GM12878 (cell line): ENCODE measurements at regions not wholly inside any gene's neighbourhood (a gene's known extent, or its start where the extent isn't known, plus 50 kb on each side); places are given as distances from the start of the nearest gene placed in this dataset.

Source experiments
- CEBPB ChIP-seq, 2 experiments: fragments of 150-350 bp in 1 of 2; IDR thresholded peaks; 2 replicates each; pipeline ENCODE4 v1.6.1; 2012 to 2014; ENCODE audit warnings: low read depth in 2 of 2, low read length in 2 of 2, borderline replicate concordance in 1 of 2, inconsistent platforms in 1 of 2
- CREB1 ChIP-seq: IDR thresholded peaks from 2 replicates; pipeline ENCODE4 v1.6.1; 2012; ENCODE audit warnings: low read depth, mild to moderate bottlenecking, inconsistent platforms
- EP300 ChIP-seq, 2 experiments: fragments of 150-350 bp in 1 of 2; IDR thresholded peaks; 2 replicates each; pipeline ENCODE4 v1.6.1; 2011 to 2012; ENCODE audit warnings: low read depth in 2 of 2, low read length in 2 of 2, borderline replicate concordance in 1 of 2, improper control_type of control experiment in 1 of 2, inconsistent platforms in 1 of 2; ENCODE audit not compliant: control insufficient read depth in 1 of 2
- EZH2 ChIP-seq: IDR thresholded peaks from 2 replicates; pipeline ENCODE4 v1.6.1; 2012; ENCODE audit warnings: low read depth, mild to moderate bottlenecking, control low read depth, inconsistent platforms, low read length, borderline replicate concordance; ENCODE audit not compliant: control insufficient read depth
- JUND ChIP-seq: IDR thresholded peaks from 2 replicates; pipeline ENCODE4 v1.6.1; 2012; ENCODE audit warnings: low read depth, mild to moderate bottlenecking, low read length, improper control_type of control experiment, moderate library complexity
- KAT2A ChIP-seq: conservative IDR thresholded peaks from 2 replicates; pipeline ENCODE4 v1.6.1; 2011; ENCODE audit warnings: low read depth, low read length; ENCODE audit not compliant: control insufficient read depth
- POLR2A ChIP-seq: IDR thresholded peaks from 2 replicates; pipeline ENCODE4 v1.6.1; 2011; ENCODE audit warnings: low read depth, mild to moderate bottlenecking, low read length
- SMC3 ChIP-seq: IDR thresholded peaks from 2 replicates; pipeline ENCODE4 v1.6.1; 2011; ENCODE audit warnings: low read length, improper control_type of control experiment, borderline replicate concordance
- TARDBP ChIP-seq: IDR thresholded peaks from 2 replicates; pipeline ENCODE4 v1.6.1; 2016; ENCODE audit warnings: borderline replicate concordance
- ZNF207 ChIP-seq: fragments of 450-650 bp; IDR thresholded peaks from 2 replicates; pipeline ENCODE4 v1.6.1; 2014; ENCODE audit warnings: antibody characterized with exemption, mild to moderate bottlenecking, borderline replicate concordance
- ZNF274 ChIP-seq: IDR thresholded peaks from one replicate; pipeline ENCODE4 v1.8.0; 2011; ENCODE audit not compliant: insufficient read length, insufficient read depth
- TF ChIP-seq, protein P1 (sequence below), 3 experiments: IDR thresholded peaks in 2 of 3; conservative IDR thresholded peaks in 1 of 3; 2 replicates each; pipeline ENCODE4 v1.5.1; 2011; ENCODE audit warnings: low read depth in 3 of 3, low read length in 3 of 3, mild to moderate bottlenecking in 3 of 3, control low read depth in 2 of 3, moderate library complexity in 2 of 3, inconsistent platforms in 1 of 3, mixed read lengths in 1 of 3; ENCODE audit not compliant: control insufficient read depth in 2 of 3, insufficient read depth in 1 of 3; ENCODE audit errors: extremely low read depth in 1 of 3
- TF ChIP-seq, protein P2 (sequence below): IDR thresholded peaks from 2 replicates; pipeline ENCODE4 v1.6.1; 2011; ENCODE audit warnings: borderline replicate concordance, low read depth, mild to moderate bottlenecking, moderate library complexity, mixed read lengths, low read length; ENCODE audit not compliant: insufficient read depth; ENCODE audit errors: extremely low read length
- TF ChIP-seq, protein P3 (sequence below): fragments of 450-650 bp; IDR thresholded peaks from 2 replicates; pipeline ENCODE4 v1.6.1; 2017; ENCODE audit warnings: mild to moderate bottlenecking, low read depth, inconsistent platforms; ENCODE audit not compliant: poor library complexity, severe bottlenecking

DNA sequence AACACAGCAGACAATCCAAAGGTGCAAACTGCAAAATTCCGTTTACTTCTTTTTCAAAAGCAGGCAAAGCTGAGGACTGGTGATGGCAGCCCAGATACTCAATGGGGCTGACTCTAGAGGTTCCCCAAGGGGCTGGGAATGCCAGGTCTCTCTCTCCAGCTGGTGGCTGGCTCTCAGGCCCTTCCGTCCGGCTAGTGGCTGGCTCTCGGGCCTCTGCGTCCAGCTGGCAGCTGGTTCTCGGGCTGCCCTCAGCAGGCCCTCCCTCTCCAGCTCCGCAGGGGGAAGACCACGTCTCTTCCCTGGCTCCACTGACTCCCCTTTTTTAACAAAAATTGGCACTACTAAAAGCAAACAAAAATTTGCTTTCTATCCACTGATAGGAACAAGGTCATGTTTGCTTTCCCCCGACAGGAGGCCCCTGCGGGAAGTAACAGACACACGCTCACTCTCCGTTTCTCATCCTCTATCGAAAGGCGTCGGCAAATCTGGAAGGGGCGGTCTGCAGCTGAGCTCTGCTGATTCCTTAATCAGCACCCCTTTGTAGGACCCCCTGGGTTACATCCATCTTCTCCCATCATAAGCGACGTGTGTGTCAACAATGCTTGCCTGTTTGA lies 381.4 kb downstream of the BRD1 start:
- TF ChIP-seq, protein P1, sequence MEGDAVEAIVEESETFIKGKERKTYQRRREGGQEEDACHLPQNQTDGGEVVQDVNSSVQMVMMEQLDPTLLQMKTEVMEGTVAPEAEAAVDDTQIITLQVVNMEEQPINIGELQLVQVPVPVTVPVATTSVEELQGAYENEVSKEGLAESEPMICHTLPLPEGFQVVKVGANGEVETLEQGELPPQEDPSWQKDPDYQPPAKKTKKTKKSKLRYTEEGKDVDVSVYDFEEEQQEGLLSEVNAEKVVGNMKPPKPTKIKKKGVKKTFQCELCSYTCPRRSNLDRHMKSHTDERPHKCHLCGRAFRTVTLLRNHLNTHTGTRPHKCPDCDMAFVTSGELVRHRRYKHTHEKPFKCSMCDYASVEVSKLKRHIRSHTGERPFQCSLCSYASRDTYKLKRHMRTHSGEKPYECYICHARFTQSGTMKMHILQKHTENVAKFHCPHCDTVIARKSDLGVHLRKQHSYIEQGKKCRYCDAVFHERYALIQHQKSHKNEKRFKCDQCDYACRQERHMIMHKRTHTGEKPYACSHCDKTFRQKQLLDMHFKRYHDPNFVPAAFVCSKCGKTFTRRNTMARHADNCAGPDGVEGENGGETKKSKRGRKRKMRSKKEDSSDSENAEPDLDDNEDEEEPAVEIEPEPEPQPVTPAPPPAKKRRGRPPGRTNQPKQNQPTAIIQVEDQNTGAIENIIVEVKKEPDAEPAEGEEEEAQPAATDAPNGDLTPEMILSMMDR (IDR thresholded peaks at IDR 0.05 in 2 of 3, conservative IDR thresholded peaks at IDR 0.05 in 1 of 3; ENCODE audit: control insufficient read depth in 2 of 3, extremely low read depth in 1 of 3, insufficient read depth in 1 of 3, low read depth in 3 of 3, low read length in 3 of 3), result no peak
- TF ChIP-seq JUND (no peak), SMC3 (no peak), ZNF274 (no peak), CREB1 (no peak), ZNF207 (no peak), KAT2A (no peak), EZH2 (no peak), POLR2A (no peak), TARDBP (no peak), EP300 (IDR thresholded peaks at IDR 0.05; ENCODE audit: borderline replicate concordance in 1 of 2, control insufficient read depth in 1 of 2, low read depth in 2 of 2, low read length in 2 of 2) (no peak), CEBPB (IDR thresholded peaks at IDR 0.05; ENCODE audit: borderline replicate concordance in 1 of 2, low read depth in 2 of 2, low read length in 2 of 2) (no peak)
- TF ChIP-seq, protein P2, sequence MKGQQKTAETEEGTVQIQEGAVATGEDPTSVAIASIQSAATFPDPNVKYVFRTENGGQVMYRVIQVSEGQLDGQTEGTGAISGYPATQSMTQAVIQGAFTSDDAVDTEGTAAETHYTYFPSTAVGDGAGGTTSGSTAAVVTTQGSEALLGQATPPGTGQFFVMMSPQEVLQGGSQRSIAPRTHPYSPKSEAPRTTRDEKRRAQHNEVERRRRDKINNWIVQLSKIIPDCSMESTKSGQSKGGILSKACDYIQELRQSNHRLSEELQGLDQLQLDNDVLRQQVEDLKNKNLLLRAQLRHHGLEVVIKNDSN, result no peak
- TF ChIP-seq, protein P3, sequence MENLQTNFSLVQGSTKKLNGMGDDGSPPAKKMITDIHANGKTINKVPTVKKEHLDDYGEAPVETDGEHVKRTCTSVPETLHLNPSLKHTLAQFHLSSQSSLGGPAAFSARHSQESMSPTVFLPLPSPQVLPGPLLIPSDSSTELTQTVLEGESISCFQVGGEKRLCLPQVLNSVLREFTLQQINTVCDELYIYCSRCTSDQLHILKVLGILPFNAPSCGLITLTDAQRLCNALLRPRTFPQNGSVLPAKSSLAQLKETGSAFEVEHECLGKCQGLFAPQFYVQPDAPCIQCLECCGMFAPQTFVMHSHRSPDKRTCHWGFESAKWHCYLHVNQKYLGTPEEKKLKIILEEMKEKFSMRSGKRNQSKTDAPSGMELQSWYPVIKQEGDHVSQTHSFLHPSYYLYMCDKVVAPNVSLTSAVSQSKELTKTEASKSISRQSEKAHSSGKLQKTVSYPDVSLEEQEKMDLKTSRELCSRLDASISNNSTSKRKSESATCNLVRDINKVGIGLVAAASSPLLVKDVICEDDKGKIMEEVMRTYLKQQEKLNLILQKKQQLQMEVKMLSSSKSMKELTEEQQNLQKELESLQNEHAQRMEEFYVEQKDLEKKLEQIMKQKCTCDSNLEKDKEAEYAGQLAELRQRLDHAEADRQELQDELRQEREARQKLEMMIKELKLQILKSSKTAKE, result no peak
